ENCODE measurements at regions not wholly inside any gene's neighbourhood (a gene's known extent, or its start where the extent isn't known, plus 50 kb on each side); places are given as distances from the start of the nearest gene placed in this dataset.

DNA sequence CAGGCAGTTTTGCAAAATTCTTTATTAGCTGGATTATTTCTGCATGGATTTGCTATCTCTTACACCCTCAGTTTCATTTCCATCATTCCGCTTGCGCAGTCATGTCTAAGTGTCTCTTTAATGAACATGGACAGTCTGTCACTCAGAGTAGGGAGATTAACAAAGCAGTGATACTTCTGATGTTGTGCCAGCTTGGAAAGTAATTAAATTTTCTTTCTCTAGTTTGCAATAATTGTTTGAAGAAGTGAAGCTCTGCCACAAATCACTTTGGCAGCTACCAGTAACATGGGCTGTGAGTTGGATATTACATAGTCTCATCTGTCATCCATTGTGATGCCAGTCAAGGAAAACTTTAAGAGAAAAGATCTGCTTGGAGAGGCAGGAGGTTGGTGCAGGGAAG is 324.8 kb upstream of the NWD2 start:
- TF ChIP-seq, protein P1, sequence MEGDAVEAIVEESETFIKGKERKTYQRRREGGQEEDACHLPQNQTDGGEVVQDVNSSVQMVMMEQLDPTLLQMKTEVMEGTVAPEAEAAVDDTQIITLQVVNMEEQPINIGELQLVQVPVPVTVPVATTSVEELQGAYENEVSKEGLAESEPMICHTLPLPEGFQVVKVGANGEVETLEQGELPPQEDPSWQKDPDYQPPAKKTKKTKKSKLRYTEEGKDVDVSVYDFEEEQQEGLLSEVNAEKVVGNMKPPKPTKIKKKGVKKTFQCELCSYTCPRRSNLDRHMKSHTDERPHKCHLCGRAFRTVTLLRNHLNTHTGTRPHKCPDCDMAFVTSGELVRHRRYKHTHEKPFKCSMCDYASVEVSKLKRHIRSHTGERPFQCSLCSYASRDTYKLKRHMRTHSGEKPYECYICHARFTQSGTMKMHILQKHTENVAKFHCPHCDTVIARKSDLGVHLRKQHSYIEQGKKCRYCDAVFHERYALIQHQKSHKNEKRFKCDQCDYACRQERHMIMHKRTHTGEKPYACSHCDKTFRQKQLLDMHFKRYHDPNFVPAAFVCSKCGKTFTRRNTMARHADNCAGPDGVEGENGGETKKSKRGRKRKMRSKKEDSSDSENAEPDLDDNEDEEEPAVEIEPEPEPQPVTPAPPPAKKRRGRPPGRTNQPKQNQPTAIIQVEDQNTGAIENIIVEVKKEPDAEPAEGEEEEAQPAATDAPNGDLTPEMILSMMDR (IDR thresholded peaks at IDR 0.05): no peak

DNA sequence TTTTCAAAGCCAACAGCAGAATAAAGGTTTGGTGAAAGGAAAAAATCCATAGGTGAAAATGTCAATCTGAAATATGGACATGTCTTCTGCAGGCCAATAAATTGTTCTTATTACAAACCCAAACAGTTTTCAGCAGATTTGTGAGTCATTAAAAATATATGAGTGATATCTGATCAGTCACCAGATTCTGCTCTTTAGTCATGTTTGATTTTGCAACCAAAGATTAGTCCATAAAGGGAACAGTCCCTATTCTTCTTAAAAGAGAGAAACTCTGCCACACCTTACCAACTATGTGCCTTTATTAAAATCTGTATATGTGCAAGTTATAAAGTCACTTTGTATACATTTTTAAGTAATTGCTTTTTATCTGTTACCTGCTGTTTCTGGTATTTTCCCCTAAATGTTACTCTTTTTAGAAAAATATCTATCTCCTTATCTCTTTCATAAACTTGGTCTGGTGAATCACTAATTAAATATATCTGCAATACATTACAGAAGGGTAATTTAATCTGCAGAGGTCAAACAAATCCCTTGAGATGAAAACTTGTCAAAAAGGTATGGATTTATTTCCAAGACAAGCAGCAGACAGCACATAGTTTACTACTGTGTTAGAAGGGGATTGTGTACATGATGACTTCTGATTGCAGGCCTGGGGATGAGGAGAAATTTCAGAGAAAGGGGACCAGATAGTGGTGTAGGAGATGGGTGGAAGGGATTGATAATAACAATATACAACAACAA is 322.9 kb upstream of the NWD2 start:
- intact Hi-C loops (cut with micrococcal nuclease): no loop called here
- H3K36me3 Mint-ChIP-seq (ENCODE audit: low read depth): no peaks in the 10 kb centered on the region
- no peak overlapping the region for H3K27ac Mint-ChIP-seq

More for the DNA sequence above, 324.8 kb upstream of the NWD2 start:
- POLR2A ChIA-PET: no interaction called here
- CTCF ChIA-PET: no interaction called here
- intact Hi-C loops (cut with micrococcal nuclease): no loop called here
- Mint-ChIP-seq H3K4me3 (no peak overlapping the region), H3K27me3 (no peaks in the 10 kb centered on the region), H3K27ac (no peak overlapping the region), H3K4me1 (ENCODE audit: low read depth) (no peaks in the 10 kb centered on the region), H3K9me3 (no peaks in the 10 kb centered on the region), H3K36me3 (ENCODE audit: low read depth) (no peaks in the 10 kb centered on the region)
- DNase-seq (no peak), ATAC-seq (no peak)

DNA sequence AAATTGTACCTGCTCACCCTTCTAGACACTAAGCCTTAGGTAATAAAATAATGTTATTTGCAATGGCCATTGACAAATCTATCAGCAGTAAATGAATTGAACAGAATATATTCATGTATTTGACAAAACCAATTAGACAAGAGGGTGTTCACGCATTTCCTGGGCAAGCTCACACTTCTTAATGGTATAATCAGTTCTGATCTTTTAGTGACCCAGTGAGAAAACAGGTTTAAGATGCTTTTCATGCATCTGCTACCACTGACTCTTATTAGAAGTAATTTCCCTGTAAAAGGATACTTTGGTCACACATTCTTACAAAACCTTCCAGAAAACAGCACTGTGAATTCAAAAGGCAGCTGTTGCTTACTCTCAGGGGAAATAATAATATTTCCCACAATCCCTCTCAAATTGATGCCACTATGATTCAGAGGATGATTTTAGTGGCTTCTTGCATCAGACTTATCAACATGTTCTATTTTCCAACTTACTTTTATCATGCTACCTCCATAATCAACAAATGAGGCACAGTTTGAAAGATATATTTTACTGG is 313.9 kb upstream of the NWD2 start:
- no peaks in the 10 kb centered on the region for H3K4me1 Mint-ChIP-seq (ENCODE audit: low read depth)
- ChIA-PET CTCF (interaction anchor here (2.3 kb wide), 1 partner anchor 9 kb away, joined by 6 read pairs; no protein-coding TSS in a partner anchor), POLR2A (no interaction called here)
- no peak overlapping the region for H3K27ac Mint-ChIP-seq
- no peaks in the 10 kb centered on the region for H3K9me3 Mint-ChIP-seq
- ATAC-seq (no peak), DNase-seq (no peak)
- H3K36me3 Mint-ChIP-seq (ENCODE audit: low read depth): no peaks in the 10 kb centered on the region
- H3K27me3 Mint-ChIP-seq: no peaks in the 10 kb centered on the region
- H3K4me3 Mint-ChIP-seq: no peak overlapping the region
- TF ChIP-seq, protein P1 (IDR thresholded peaks at IDR 0.05): no peak
- intact Hi-C loops (cut with micrococcal nuclease): no loop called here

More for the DNA sequence above, 322.9 kb upstream of the NWD2 start:
- ATAC-seq (no peak), DNase-seq (no peak)
- H3K27me3 Mint-ChIP-seq: no peaks in the 10 kb centered on the region
- TF ChIP-seq, protein P1 (IDR thresholded peaks at IDR 0.05): no peak
- ChIA-PET POLR2A (no interaction called here), CTCF (no interaction called here)
- H3K4me1 Mint-ChIP-seq (ENCODE audit: low read depth): no peaks in the 10 kb centered on the region
- no peaks in the 10 kb centered on the region for H3K9me3 Mint-ChIP-seq
- H3K4me3 Mint-ChIP-seq: no peak overlapping the region

DNA sequence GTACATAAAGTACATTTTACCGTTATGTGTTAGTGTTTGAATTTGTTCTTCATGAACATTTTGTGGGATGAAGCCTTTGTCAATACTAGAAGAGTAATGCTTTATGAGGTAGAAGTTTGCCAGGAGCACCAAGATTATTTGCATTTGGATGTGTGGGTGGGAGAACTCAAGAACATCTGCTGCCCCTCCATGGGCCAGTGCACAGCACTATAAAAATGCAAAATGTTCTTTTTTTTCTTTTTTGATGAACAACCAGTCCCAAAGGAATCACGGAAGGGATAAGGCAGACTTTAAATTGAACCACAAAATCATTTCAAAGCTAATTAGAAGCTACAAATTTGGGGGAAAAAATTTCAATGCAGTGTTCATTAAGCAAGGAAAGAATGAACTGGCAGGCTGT is 300.3 kb upstream of the NWD2 start:
- no peaks in the 10 kb centered on the region for H3K27me3 Mint-ChIP-seq
- no peaks in the 10 kb centered on the region for H3K9me3 Mint-ChIP-seq
- CTCF ChIA-PET: no interaction called here
- no peaks in the 10 kb centered on the region for H3K4me1 Mint-ChIP-seq (ENCODE audit: low read depth)
- TF ChIP-seq, protein P1 (IDR thresholded peaks at IDR 0.05): no peak
- no peaks in the 10 kb centered on the region for H3K36me3 Mint-ChIP-seq (ENCODE audit: low read depth)
- ATAC-seq (no peak), DNase-seq (no peak)
- intact Hi-C loops (cut with micrococcal nuclease): no loop called here
- POLR2A ChIA-PET: no interaction called here
- H3K4me3 Mint-ChIP-seq: no peak overlapping the region
- no peak overlapping the region for H3K27ac Mint-ChIP-seq

DNA sequence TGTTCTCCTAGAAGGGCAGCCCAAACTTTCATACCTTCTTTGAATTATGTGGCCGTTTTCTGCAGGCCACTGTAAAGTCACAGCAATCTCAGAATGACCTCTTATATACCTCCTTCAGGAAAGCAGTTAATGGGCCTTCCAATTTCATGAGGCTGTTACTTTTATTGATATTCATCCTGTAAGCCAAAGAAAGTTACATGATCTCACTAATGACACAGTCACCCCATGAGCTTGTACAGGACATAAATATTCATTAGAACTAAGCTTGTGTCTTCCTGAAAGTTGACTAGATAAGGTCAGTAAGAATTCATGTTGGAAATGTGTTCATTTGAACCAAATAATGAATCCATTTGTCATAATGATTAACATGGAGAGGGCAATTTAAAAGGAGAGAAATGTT is 283.1 kb upstream of the NWD2 start:
- Mint-ChIP-seq H3K36me3 (ENCODE audit: low read depth) (no peaks in the 10 kb centered on the region), H3K9me3 (no peaks in the 10 kb centered on the region), H3K27me3 (peaks cover 2% of the 10 kb centered on the region), H3K4me3 (no peak overlapping the region), H3K27ac (no peak overlapping the region), H3K4me1 (ENCODE audit: low read depth) (no peaks in the 10 kb centered on the region)
- ChIA-PET POLR2A (no interaction called here), CTCF (no interaction called here)
- ATAC-seq: no peak
- no peak for DNase-seq
- TF ChIP-seq, protein P1 (IDR thresholded peaks at IDR 0.05): no peak
- intact Hi-C loops (cut with micrococcal nuclease): no loop called here
